HG03095 (cell line): ENCODE measurements at regions not wholly inside any gene's neighbourhood (a gene's known extent, or its start where the extent isn't known, plus 50 kb on each side); places are given as distances from the start of the nearest gene placed in this dataset.
"Not testable (repeated sequence)": the region's sequence is repeated elsewhere in the genome, so short reads cannot be mapped to it uniquely, and the experiment has no call there.

Experiments used
- ATAC-seq: cut with Tn5 transposase; IDR thresholded peaks from one replicate; pipeline ENCODE4 v1.9.1; 2021; ENCODE audit warnings: moderate library complexity; ENCODE audit not compliant: unreplicated experiment

- no peak for ATAC-seq
Measured at GRCh38 chr7:114364151-114364550, 50.5 kb upstream of the FOXP2 start.

GRCh38 chr7:114363292-114363691 lies 51.3 kb upstream of the FOXP2 start:
- ATAC-seq, result no peak

- ATAC-seq, result no peak
Measured at GRCh38 chr7:114358911-114359310, 55.7 kb upstream of the FOXP2 start.

- ATAC-seq, result no peak
Measured at GRCh38 chr7:114356133-114356532, 58.5 kb upstream of the FOXP2 start.

DNA sequence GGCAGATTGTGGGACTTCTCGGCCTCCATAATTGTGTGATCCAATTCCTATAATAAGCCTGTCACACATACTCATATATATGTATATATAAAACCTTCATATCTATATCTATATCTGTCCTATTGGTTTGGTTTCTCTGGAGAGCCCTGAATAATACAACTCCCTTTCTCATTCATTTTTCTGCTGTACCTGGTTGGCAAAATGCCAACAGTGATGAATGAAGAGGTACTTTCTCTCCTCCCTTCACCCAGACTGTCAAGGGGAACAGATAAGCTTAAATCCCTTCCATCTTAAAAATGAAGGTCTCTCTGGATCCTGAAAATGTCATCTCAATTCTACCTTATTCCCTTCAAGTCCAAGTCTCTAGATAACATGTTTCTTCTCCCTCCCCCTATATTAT lies 60.3 kb upstream of the FOXP2 start:
- ATAC-seq, result no peak

- ATAC-seq, result no peak
Measured at GRCh38 chr7:114345494-114345893, 69.1 kb upstream of the FOXP2 start.

GRCh38 chr7:114343949-114344708 lies 70.5 kb upstream of the FOXP2 start:
- ATAC-seq, result no peak

- no peak for ATAC-seq
Measured at GRCh38 chr7:114342431-114343179, 72.0 kb upstream of the FOXP2 start.

- ATAC-seq, result no peak
Measured at GRCh38 chr7:114341648-114342047, 73.0 kb upstream of the FOXP2 start.

- no peak for ATAC-seq
Measured at GRCh38 chr7:114334989-114335388, 79.6 kb upstream of the FOXP2 start.

DNA sequence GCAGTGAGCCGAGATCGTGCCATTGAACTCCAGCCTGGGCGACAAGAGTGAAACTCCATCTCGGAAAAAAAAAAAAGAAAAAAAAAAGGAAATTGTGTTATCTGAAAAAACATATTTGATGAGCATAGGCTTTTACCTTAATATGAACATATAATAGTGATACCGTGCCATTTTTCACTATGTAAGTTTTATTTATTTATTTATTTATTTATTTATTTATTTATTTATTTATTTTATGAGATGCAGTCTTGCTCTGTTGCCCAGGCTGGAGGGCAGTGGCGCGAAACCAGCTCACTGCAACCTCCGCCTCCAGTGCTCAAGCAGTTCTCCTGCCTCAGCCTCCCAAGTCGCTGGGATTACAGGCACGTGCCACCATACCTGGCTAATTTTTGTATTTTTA lies 85.2 kb upstream of the FOXP2 start:
- not testable (repeated sequence) for ATAC-seq

GRCh38 chr7:114317450-114318098 lies 97.0 kb upstream of the FOXP2 start:
- ATAC-seq, result no peak

DNA sequence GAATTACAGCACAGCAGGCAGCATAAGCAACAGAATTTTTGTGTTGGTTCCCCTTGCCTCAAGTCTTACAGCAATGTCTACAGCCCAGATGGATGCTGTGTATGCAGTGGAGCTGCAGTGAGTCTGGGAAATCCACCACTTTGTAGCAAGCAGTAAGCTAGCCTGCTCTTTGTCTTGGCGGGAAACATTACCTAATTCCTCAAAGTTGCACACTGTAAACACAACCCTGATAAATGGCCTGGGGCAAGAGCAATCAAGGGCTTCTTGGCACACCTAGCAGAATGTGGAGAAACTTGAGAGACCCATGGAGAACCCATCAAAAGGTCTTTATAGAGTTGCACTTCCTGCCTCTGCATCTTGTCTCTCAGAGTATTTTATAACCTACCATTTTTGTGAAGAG lies 102.0 kb upstream of the FOXP2 start:
- no peak for ATAC-seq

GRCh38 chr7:114310345-114311110 lies 104.1 kb upstream of the FOXP2 start:
- ATAC-seq, result no peak

- ATAC-seq, result no peak
Measured at GRCh38 chr7:114309729-114310128, 104.9 kb upstream of the FOXP2 start.

DNA sequence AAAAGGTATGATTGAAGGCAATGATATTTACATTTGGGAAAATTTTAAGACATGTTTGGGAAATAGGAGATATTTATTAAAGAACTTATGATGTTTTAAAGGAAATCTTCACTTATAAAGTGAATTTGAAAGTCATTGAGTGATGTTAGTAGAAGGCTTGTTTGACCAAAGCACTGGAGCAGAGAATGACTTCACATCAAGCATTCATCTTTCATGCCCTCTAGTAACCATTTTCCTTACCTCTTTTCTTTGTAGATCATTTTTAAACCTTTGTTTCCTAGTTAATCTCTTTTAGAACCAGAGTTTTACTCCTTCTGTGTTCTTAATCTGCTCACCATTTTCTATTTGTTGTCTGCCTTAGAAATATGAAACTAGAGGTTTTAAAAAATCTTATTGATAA lies 111.3 kb upstream of the FOXP2 start:
- no peak for ATAC-seq

DNA sequence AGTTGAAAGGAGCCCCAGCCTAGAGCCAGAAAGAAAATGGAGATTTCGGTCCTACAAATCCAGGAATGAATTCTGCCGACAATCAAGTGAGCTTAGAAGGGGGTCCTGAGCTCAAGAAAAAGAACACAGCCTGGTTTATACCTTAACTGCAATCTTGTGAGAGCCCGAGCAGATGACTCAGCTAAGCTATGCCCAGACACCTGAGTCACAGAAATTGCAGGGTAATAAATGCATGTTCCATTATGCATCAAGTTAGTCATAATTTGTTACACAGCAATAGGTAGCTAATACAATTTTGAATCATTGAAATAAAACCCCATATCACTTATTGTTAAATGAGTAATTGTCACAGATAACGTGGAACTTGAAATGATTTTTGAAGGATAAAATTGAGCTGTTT lies 111.8 kb upstream of the FOXP2 start:
- no peak for ATAC-seq

DNA sequence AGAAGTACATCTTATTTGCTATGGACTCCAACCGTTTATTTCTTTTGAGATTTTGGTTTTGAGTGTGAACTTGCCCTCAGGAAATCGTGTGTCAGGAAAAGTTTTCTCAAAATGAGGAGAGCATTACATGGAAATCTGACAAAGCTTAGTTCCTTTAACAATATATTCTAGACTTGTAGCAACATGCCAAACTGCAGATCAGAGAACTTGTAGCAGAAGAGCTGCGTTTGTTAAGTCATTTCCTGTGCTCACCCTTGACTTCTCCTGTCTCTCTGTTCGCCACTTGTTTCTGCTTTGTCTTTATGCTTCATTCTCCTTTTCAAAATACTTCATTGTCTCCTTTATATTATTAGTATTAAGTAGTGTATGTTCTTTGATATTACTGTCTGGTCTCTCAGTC lies 116.6 kb upstream of the FOXP2 start:
- no peak for ATAC-seq

- ATAC-seq, result no peak
Measured at GRCh38 chr7:114297121-114297520, 117.5 kb upstream of the FOXP2 start.

DNA sequence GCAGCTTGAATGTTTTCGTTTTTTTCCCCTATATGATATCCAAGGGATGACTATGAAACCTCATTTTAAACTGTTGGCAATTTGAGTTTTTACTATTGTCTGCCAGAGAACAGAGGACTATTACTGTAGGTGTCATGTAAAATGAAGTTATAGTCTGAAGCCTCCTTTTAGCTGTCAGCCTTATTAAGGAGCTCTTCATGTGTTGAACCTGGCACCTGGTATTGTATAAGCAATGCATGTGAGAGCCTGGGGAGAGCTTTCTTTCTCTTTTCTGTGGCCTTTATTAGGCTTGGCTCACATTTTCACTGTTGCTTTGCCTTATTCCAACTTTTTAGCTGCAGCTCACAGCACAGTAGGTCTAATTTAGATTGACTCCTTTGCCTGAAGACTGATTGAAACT lies 119.1 kb upstream of the FOXP2 start:
- no peak for ATAC-seq

GRCh38 chr7:114294036-114294435 lies 120.6 kb upstream of the FOXP2 start:
- ATAC-seq, result no peak
